IPS-15b (cell line): ENCODE measurements at regions not wholly inside any gene's neighbourhood (a gene's known extent, or its start where the extent isn't known, plus 50 kb on each side); places are given as distances from the start of the nearest gene placed in this dataset.

ENCODE experiments used
- H3K27me3 ChIP-seq: one replicate; pipeline ENCODE4 v1.6.1; 2013; ENCODE audit warnings: low read length; ENCODE audit not compliant: control insufficient read depth, insufficient read depth
- H3K36me3 ChIP-seq: one replicate; pipeline ENCODE4 v1.6.1; 2013; ENCODE audit warnings: low read length; ENCODE audit not compliant: control insufficient read depth, insufficient read depth
- H3K4me1 ChIP-seq: one replicate; pipeline ENCODE4 v1.6.1; 2013; ENCODE audit warnings: mild to moderate bottlenecking, low read length; ENCODE audit not compliant: control insufficient read depth, insufficient read depth
- H3K4me3 ChIP-seq: one replicate; pipeline ENCODE4 v1.5.1; 2013; ENCODE audit warnings: low read depth, low read length
- H3K9ac ChIP-seq: one replicate; pipeline ENCODE4 v1.6.1; 2013; ENCODE audit warnings: low read depth, mild to moderate bottlenecking, low read length
- H3K9me3 ChIP-seq: one replicate; pipeline ENCODE4 v1.6.1; 2013; ENCODE audit warnings: mild to moderate bottlenecking, low read length; ENCODE audit not compliant: control insufficient read depth, insufficient read depth

GRCh38 chr6:113160306-113161017 lies 696.7 kb upstream of the MARCKS start:
- Histone ChIP-seq H3K4me1 (no peaks in the 10 kb centered on the region), H3K4me3 (no peak overlapping the region), H3K36me3 (no peaks in the 10 kb centered on the region), H3K9ac (no peak overlapping the region), H3K9me3 (no peaks in the 10 kb centered on the region), H3K27me3 (no peaks in the 10 kb centered on the region)

GRCh38 chr6:113161018-113161315 lies 696.2 kb upstream of the MARCKS start:
- H3K4me1 ChIP-seq = no peaks in the 10 kb centered on the region
- no peaks in the 10 kb centered on the region for H3K36me3 ChIP-seq
- H3K27me3 ChIP-seq = no peaks in the 10 kb centered on the region
- no peak overlapping the region for H3K9ac ChIP-seq
- no peak overlapping the region for H3K4me3 ChIP-seq
- no peaks in the 10 kb centered on the region for H3K9me3 ChIP-seq

GRCh38 chr6:113162739-113163138 lies 694.4 kb upstream of the MARCKS start:
- Histone ChIP-seq H3K36me3 (no peaks in the 10 kb centered on the region), H3K4me1 (no peaks in the 10 kb centered on the region), H3K9ac (no peak overlapping the region), H3K27me3 (no peaks in the 10 kb centered on the region), H3K9me3 (no peaks in the 10 kb centered on the region), H3K4me3 (no peak overlapping the region)

- Histone ChIP-seq H3K9me3 (no peaks in the 10 kb centered on the region), H3K27me3 (no peaks in the 10 kb centered on the region), H3K4me1 (no peaks in the 10 kb centered on the region), H3K4me3 (no peak overlapping the region), H3K9ac (no peak overlapping the region), H3K36me3 (no peaks in the 10 kb centered on the region)
Observed at GRCh38 chr6:113168057-113168456, 689.1 kb upstream of the MARCKS start.

GRCh38 chr6:113169484-113169883 lies 687.7 kb upstream of the MARCKS start:
- no peak overlapping the region for H3K4me3 ChIP-seq
- no peak overlapping the region for H3K9ac ChIP-seq
- no peaks in the 10 kb centered on the region for H3K9me3 ChIP-seq
- no peaks in the 10 kb centered on the region for H3K36me3 ChIP-seq
- H3K4me1 ChIP-seq = no peaks in the 10 kb centered on the region
- H3K27me3 ChIP-seq = no peaks in the 10 kb centered on the region

- Histone ChIP-seq H3K4me1 (no peaks in the 10 kb centered on the region), H3K4me3 (no peak overlapping the region), H3K36me3 (no peaks in the 10 kb centered on the region), H3K9me3 (no peaks in the 10 kb centered on the region), H3K27me3 (no peaks in the 10 kb centered on the region), H3K9ac (no peak overlapping the region)
Observed at GRCh38 chr6:113170454-113170853, 686.7 kb upstream of the MARCKS start.

- no peaks in the 10 kb centered on the region for H3K36me3 ChIP-seq
- no peak overlapping the region for H3K9ac ChIP-seq
- no peak overlapping the region for H3K4me3 ChIP-seq
- no peaks in the 10 kb centered on the region for H3K4me1 ChIP-seq
- H3K27me3 ChIP-seq = no peaks in the 10 kb centered on the region
- no peaks in the 10 kb centered on the region for H3K9me3 ChIP-seq
Observed at GRCh38 chr6:113171882-113172281, 685.3 kb upstream of the MARCKS start.

- Histone ChIP-seq H3K9me3 (no peaks in the 10 kb centered on the region), H3K4me3 (no peak overlapping the region), H3K9ac (no peak overlapping the region), H3K36me3 (no peaks in the 10 kb centered on the region), H3K27me3 (no peaks in the 10 kb centered on the region), H3K4me1 (no peaks in the 10 kb centered on the region)
Observed at GRCh38 chr6:113172531-113172966, 684.6 kb upstream of the MARCKS start.

- no peaks in the 10 kb centered on the region for H3K27me3 ChIP-seq
- no peaks in the 10 kb centered on the region for H3K36me3 ChIP-seq
- no peaks in the 10 kb centered on the region for H3K9me3 ChIP-seq
- no peaks in the 10 kb centered on the region for H3K4me1 ChIP-seq
- no peak overlapping the region for H3K4me3 ChIP-seq
- H3K9ac ChIP-seq = no peak overlapping the region
Observed at GRCh38 chr6:113178349-113178748, 678.8 kb upstream of the MARCKS start.

- no peaks in the 10 kb centered on the region for H3K4me1 ChIP-seq
- no peaks in the 10 kb centered on the region for H3K9me3 ChIP-seq
- no peak overlapping the region for H3K4me3 ChIP-seq
- H3K9ac ChIP-seq = no peak overlapping the region
- no peaks in the 10 kb centered on the region for H3K36me3 ChIP-seq
- H3K27me3 ChIP-seq = no peaks in the 10 kb centered on the region
Observed at GRCh38 chr6:113181164-113181563, 676.0 kb upstream of the MARCKS start.

GRCh38 chr6:113182370-113183141 lies 674.6 kb upstream of the MARCKS start:
- no peaks in the 10 kb centered on the region for H3K27me3 ChIP-seq
- H3K9me3 ChIP-seq = no peaks in the 10 kb centered on the region
- no peak overlapping the region for H3K4me3 ChIP-seq
- H3K36me3 ChIP-seq = no peaks in the 10 kb centered on the region
- no peak overlapping the region for H3K9ac ChIP-seq
- H3K4me1 ChIP-seq = no peaks in the 10 kb centered on the region

- Histone ChIP-seq H3K9ac (no peak overlapping the region), H3K9me3 (no peaks in the 10 kb centered on the region), H3K36me3 (no peaks in the 10 kb centered on the region), H3K4me3 (no peak overlapping the region), H3K27me3 (no peaks in the 10 kb centered on the region), H3K4me1 (no peaks in the 10 kb centered on the region)
Observed at GRCh38 chr6:113184291-113184690, 672.9 kb upstream of the MARCKS start.
